A549 (cell line): ENCODE measurements at regions not wholly inside any gene's neighbourhood (a gene's known extent, or its start where the extent isn't known, plus 50 kb on each side); places are given as distances from the start of the nearest gene placed in this dataset.

ENCODE experiments used
- ATAC-seq, 2 experiments: fragments of 200-7000 bp in 1 of 2; fragments of >200 bp in 1 of 2; cut with Nextera tagmentation in 1 of 2; cut with Tn5 transposase in 1 of 2; 3 replicates each; pipeline versions ENCODE4 v1.8.0 to v1.9.1; 2018 to 2020; ENCODE audit warnings: mild to moderate bottlenecking in 1 of 2, moderate library complexity in 1 of 2
- CTCF ChIA-PET: fragments of 300-600 bp; sonication (Branson Sonifier 250); formaldehyde crosslinking; extraction: SDS; loops from one replicate; lab custom pipeline; 2021; ENCODE audit warnings: antibody characterized with exemption, inconsistent platforms; lab: Yijun Ruan, JAX
- POLR2A ChIA-PET: fragments of 350-600 bp; formaldehyde crosslinking; extraction: SDS; loops from one replicate; lab custom pipeline; 2021; ENCODE audit warnings: antibody characterized with exemption, inconsistent platforms; lab: Yijun Ruan, JAX
- DNase-seq, 2 experiments: peaks; one replicate each; pipeline versions ENCODE4 v3.0.0 to v3.0.0-alpha.2; 2011 to 2016; ENCODE audit warnings: low read depth in 1 of 2, low spot score in 1 of 2
- FAIRE-seq: peaks from 2 replicates; lab custom pipeline; 2011; peaks lifted over from hg19 to GRCh38; lab: Jason Lieb, UNC
- H3K27ac ChIP-seq, 2 experiments: fragments of >200 bp; sonication (Bioruptor Twin); formaldehyde crosslinking; 3 replicates each; pipeline ENCODE4 v1.5.1; 2016 to 2017
- H3K4me1 ChIP-seq: fragments of >200 bp; sonication (Bioruptor Twin); formaldehyde crosslinking; 3 replicates; pipeline ENCODE4 v1.6.1; 2016
- H3K4me2 ChIP-seq: fragments of >200 bp; sonication (Bioruptor Twin); formaldehyde crosslinking; 3 replicates; pipeline ENCODE4 v1.6.1; 2016
- H3K4me3 ChIP-seq: fragments of >200 bp; sonication (Bioruptor Twin); formaldehyde crosslinking; 3 replicates; pipeline ENCODE4 v1.5.1; 2016
- H3K9me3 ChIP-seq: fragments of >200 bp; sonication (Bioruptor Twin); formaldehyde crosslinking; 3 replicates; pipeline ENCODE4 v1.6.1; 2016
- CHD4 ChIP-seq: fragments of 200-600 bp; sonication (generic); IDR thresholded peaks from 2 replicates; pipeline ENCODE4 v1.6.1; 2016; ENCODE audit warnings: antibody characterized with exemption, mild to moderate bottlenecking, borderline replicate concordance
- EHF ChIP-seq: fragments of 250-450 bp; sonication (Bioruptor Pico); IDR thresholded peaks from 2 replicates; pipeline ENCODE4 v1.5.0; 2020; ENCODE audit warnings: mild to moderate bottlenecking
- EP300 ChIP-seq, 2 experiments: fragments of >200 bp; sonication (Bioruptor Twin); formaldehyde crosslinking; IDR thresholded peaks; 2 replicates in 1 of 2; 3 replicates in 1 of 2; pipeline ENCODE4 v1.6.1; 2016 to 2017
- FOXS1 ChIP-seq: fragments of 250-450 bp; sonication (Bioruptor Pico); IDR thresholded peaks from 2 replicates; pipeline ENCODE4 v1.5.0; 2020; ENCODE audit warnings: mild to moderate bottlenecking, moderate library complexity
- HDAC2 ChIP-seq: fragments of 200-600 bp; sonication (generic); IDR thresholded peaks from 2 replicates; pipeline ENCODE4 v1.6.1; 2016
- HOXB13 ChIP-seq: fragments of 250-450 bp; sonication (Bioruptor Pico); IDR thresholded peaks from 2 replicates; pipeline ENCODE4 v1.5.0; 2020; ENCODE audit warnings: low read depth, mild to moderate bottlenecking, moderate library complexity
- JUN ChIP-seq, 2 experiments: fragments of >200 bp; sonication (Bioruptor Twin); formaldehyde crosslinking; IDR thresholded peaks; 2 replicates in 1 of 2; 3 replicates in 1 of 2; pipeline ENCODE4 v1.6.1; 2016 to 2017
- JUNB ChIP-seq: fragments of >200 bp; sonication (Bioruptor Twin); formaldehyde crosslinking; IDR thresholded peaks from 2 replicates; pipeline ENCODE4 v1.6.1; 2016
- NR3C1 ChIP-seq: fragments of >200 bp; sonication (Bioruptor Twin); formaldehyde crosslinking; IDR thresholded peaks from 3 replicates; pipeline ENCODE4 v1.6.1; 2017
- PHF8 ChIP-seq: fragments of 200-600 bp; sonication (generic); IDR thresholded peaks from 2 replicates; pipeline ENCODE4 v1.6.1; 2016; ENCODE audit warnings: low read depth, mild to moderate bottlenecking, antibody characterized with exemption, moderate library complexity, borderline replicate concordance
- POLR2AphosphoS2 ChIP-seq: conservative IDR thresholded peaks from 2 replicates; pipeline ENCODE4 v1.6.1; 2012; ENCODE audit warnings: low read length, improper control_type of control experiment, inconsistent platforms
- RCOR1 ChIP-seq: fragments of 150-350 bp; IDR thresholded peaks from 2 replicates; pipeline ENCODE4 v1.6.1; 2014; ENCODE audit warnings: antibody characterized with exemption, low read length, low read depth
- RFX5 ChIP-seq: fragments of 450-650 bp; IDR thresholded peaks from 2 replicates; pipeline ENCODE4 v1.7.1; 2014; ENCODE audit warnings: antibody characterized with exemption, mild to moderate bottlenecking, moderate library complexity
- SMC3 ChIP-seq: fragments of >200 bp; sonication (Bioruptor Twin); formaldehyde crosslinking; IDR thresholded peaks from 3 replicates; pipeline ENCODE4 v1.6.1; 2018; ENCODE audit warnings: inconsistent platforms
- SREBF2 ChIP-seq: fragments of 450-650 bp; IDR thresholded peaks from 2 replicates; pipeline ENCODE4 v1.6.1; 2014; ENCODE audit warnings: mild to moderate bottlenecking, moderate library complexity
- TFCP2L1 ChIP-seq: fragments of 250-450 bp; sonication (Bioruptor Pico); IDR thresholded peaks from 2 replicates; pipeline ENCODE4 v1.5.0; 2021; ENCODE audit warnings: mild to moderate bottlenecking
- TP53 ChIP-seq: fragments of 250-450 bp; sonication (Bioruptor Pico); IDR thresholded peaks from 2 replicates; pipeline ENCODE4 v1.5.0; 2021; ENCODE audit warnings: mild to moderate bottlenecking, moderate library complexity
- ZFP36 ChIP-seq: fragments of 450-650 bp; IDR thresholded peaks from 2 replicates; pipeline ENCODE4 v1.6.1; 2014; ENCODE audit warnings: borderline replicate concordance; ENCODE audit not compliant: partially characterized antibody
- WGBS: methylation state at CpG from one replicate; pipeline ENCODE4 v1.1.6; 2017; ENCODE audit errors: missing lambda C conversion rate; 5-methylcytosine and 5-hydroxymethylcytosine counted together
- TF ChIP-seq, protein P1 (sequence below): IDR thresholded peaks from 2 replicates; pipeline ENCODE4 v1.6.1; 2012
- TF ChIP-seq, protein P2 (sequence below): fragments of >200 bp; sonication (Bioruptor Twin); formaldehyde crosslinking; IDR thresholded peaks from 2 replicates; pipeline ENCODE4 v1.6.1; 2016
- TF ChIP-seq, protein P3 (sequence below): fragments of >200 bp; sonication (Bioruptor Twin); formaldehyde crosslinking; IDR thresholded peaks from 3 replicates; pipeline ENCODE4 v1.6.1; 2016
- TF ChIP-seq, protein P4 (sequence below): fragments of 250-450 bp; sonication (Bioruptor Pico); IDR thresholded peaks from 2 replicates; pipeline ENCODE4 v1.5.0; 2020; ENCODE audit warnings: low read depth, mild to moderate bottlenecking, moderate library complexity

DNA sequence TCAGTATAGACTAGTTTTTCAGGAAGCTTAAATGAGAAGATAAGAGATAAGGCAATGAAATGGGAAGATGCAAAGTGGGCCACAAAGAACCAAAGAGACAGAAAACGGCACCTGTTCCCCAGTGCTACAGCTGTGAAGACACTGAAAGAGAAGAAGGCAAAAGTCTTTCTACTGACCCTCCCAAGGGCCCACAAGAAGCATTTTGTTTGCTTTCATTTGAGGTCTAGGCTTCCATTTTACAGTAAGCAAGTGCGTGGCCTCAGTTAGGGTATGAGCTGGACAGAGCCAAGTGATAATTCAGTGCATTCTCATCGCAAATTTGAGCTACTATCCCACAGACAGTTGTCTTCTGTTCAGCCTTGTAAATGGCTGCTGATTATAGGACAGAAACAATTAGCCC, 53.4 kb upstream of the STK17B start:
- no peak for TF ChIP-seq SREBF2
- ChIA-PET POLR2A (no interaction called here), CTCF (interaction anchor here (1.2 kb wide), 1 partner anchor 73 kb away, joined by 3 read pairs; no protein-coding TSS in a partner anchor)
- no peak for ATAC-seq
- Histone ChIP-seq H3K9me3 (no peaks in the 10 kb centered on the region), H3K4me1 (no peaks in the 10 kb centered on the region), H3K4me3 (no peak overlapping the region), H3K27ac (no peak overlapping the region), H3K4me2 (no peak overlapping the region)
- FAIRE-seq: no peak
- WGBS: 87% methylated on average over 3 of the region's 3 CpGs
- DNase-seq: no peak

GRCh38 chr2:196225213-196225612, 53.8 kb upstream of the STK17B start:
- H3K4me2 ChIP-seq: no peak overlapping the region
- CTCF ChIA-PET: interaction anchor here (1.2 kb wide), 1 partner anchor 73 kb away, joined by 3 read pairs; no protein-coding TSS in a partner anchor

DNA sequence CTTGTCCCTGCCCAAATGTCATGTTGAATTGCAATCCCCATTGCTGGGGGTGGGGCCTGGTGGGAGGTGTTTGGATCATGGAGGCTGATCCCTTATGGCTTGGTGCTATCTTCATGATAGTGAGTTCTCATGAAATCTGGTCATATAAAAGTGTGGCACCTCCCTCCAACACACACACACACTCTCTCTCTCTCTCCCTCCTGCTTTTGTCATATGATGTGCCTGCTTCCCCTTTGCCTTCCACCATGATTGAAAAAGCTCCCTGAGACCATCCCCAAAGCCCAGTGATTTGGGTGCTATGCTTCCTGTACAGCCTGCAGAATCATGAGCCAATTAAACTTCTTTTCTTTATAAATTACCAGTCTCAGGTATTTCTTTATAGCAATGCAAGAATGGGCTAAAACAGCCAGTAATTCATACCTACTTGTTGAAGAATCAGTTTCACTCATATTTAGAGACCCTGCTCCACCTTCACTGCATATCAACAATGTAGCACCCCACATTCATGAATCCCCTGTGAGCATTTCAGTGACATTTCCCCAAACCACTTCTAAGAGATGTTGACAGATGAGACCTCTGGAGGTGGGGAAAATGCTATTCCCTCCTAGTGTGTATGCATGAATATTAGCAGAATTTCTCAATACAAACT, 54.8 kb upstream of the STK17B start:
- POLR2A ChIA-PET: no interaction called here

More at GRCh38 chr2:196225213-196225612, 53.8 kb upstream of the STK17B start:
- Histone ChIP-seq H3K27ac (no peak overlapping the region), H3K4me3 (no peak overlapping the region), H3K9me3 (no peaks in the 10 kb centered on the region), H3K4me1 (no peaks in the 10 kb centered on the region)
- ATAC-seq: no peak
- no peak for DNase-seq
- WGBS: 20% methylated on average over 1 of the region's 1 CpG
- FAIRE-seq: no peak
- POLR2A ChIA-PET: no interaction called here
- TF ChIP-seq EHF (CRISPR knock-in tag) (no peak), TFCP2L1 (no peak), RCOR1 (no peak), TP53 (CRISPR knock-in tag) (no peak), RFX5 (no peak)

DNA sequence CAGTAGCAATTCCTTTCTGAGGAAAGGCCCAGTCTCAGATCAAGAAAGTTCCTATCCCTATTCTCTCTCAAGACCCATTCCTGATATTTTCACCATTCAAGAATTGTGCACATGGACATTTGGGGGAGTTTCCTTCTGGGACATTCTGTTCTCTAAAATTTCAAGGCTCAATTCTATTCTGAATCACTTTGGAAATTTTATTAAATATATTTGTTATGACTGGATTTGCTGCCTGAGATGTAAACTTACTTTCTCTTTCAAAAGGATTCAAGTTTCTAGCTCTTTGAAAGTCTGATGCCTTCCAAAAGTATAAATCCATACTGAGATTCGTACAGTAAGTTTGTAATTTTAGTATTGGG, 55.3 kb upstream of the STK17B start:
- DNase-seq: no peak
- no peaks in the 10 kb centered on the region for H3K4me1 ChIP-seq
- H3K4me2 ChIP-seq: no peak overlapping the region
- no peak overlapping the region for H3K27ac ChIP-seq
- WGBS: 71% methylated on average over 1 of the region's 1 CpG
- no peak for ATAC-seq
- H3K9me3 ChIP-seq: no peaks in the 10 kb centered on the region
- ChIA-PET CTCF (no interaction called here), POLR2A (no interaction called here)
- FAIRE-seq: no peak
- TF ChIP-seq PHF8 (no peak), ZFP36 (no peak), HDAC2 (no peak), FOXS1 (CRISPR knock-in tag) (no peak), EP300 (IDR thresholded peaks at IDR 0.05) (no peak)
- TF ChIP-seq, protein P1, sequence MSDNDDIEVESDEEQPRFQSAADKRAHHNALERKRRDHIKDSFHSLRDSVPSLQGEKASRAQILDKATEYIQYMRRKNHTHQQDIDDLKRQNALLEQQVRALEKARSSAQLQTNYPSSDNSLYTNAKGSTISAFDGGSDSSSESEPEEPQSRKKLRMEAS: no peak
- H3K4me3 ChIP-seq: no peak overlapping the region

More for the DNA sequence above, 54.8 kb upstream of the STK17B start:
- no peak overlapping the region for H3K4me3 ChIP-seq
- no peaks in the 10 kb centered on the region for H3K4me1 ChIP-seq
- no peaks in the 10 kb centered on the region for H3K9me3 ChIP-seq
- H3K4me2 ChIP-seq: no peak overlapping the region
- ATAC-seq (no peak), FAIRE-seq (no peak), DNase-seq (no peak)
- CTCF ChIA-PET: no interaction called here
- TF ChIP-seq CHD4: no peak
- TF ChIP-seq SREBF2: no peak
- no peak for TF ChIP-seq FOXS1 (CRISPR knock-in tag)
- no peak for TF ChIP-seq RCOR1
- TF ChIP-seq HDAC2: no peak
- no peak for TF ChIP-seq JUNB
- TF ChIP-seq, protein P2, sequence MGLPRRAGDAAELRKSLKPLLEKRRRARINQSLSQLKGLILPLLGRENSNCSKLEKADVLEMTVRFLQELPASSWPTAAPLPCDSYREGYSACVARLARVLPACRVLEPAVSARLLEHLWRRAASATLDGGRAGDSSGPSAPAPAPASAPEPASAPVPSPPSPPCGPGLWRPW: no peak
- TF ChIP-seq, protein P3, sequence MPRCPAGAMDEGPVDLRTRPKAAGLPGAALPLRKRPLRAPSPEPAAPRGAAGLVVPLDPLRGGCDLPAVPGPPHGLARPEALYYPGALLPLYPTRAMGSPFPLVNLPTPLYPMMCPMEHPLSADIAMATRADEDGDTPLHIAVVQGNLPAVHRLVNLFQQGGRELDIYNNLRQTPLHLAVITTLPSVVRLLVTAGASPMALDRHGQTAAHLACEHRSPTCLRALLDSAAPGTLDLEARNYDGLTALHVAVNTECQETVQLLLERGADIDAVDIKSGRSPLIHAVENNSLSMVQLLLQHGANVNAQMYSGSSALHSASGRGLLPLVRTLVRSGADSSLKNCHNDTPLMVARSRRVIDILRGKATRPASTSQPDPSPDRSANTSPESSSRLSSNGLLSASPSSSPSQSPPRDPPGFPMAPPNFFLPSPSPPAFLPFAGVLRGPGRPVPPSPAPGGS: no peak
- no peak for TF ChIP-seq HOXB13 (CRISPR knock-in tag)
- TF ChIP-seq, protein P4, sequence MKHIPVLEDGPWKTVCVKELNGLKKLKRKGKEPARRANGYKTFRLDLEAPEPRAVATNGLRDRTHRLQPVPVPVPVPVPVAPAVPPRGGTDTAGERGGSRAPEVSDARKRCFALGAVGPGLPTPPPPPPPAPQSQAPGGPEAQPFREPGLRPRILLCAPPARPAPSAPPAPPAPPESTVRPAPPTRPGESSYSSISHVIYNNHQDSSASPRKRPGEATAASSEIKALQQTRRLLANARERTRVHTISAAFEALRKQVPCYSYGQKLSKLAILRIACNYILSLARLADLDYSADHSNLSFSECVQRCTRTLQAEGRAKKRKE (CRISPR knock-in tag): no peak
- no peak for TF ChIP-seq NR3C1
- TF ChIP-seq JUN (IDR thresholded peaks at IDR 0.05): no peak
- TF ChIP-seq PHF8: no peak
- TF ChIP-seq SMC3: no peak
- TF ChIP-seq, protein P1: no peak
- no peak for TF ChIP-seq POLR2AphosphoS2
- H3K27ac ChIP-seq: no peak overlapping the region
